Fibroblast of lung (primary cell): ENCODE measurements at regions not wholly inside any gene's neighbourhood (a gene's known extent, or its start where the extent isn't known, plus 50 kb on each side); places are given as distances from the start of the nearest gene placed in this dataset.

ENCODE experiments used
- DNase-seq, 2 donors: peaks; one replicate each; pipeline versions ENCODE4 v3.0.0 to v3.0.0-alpha.2; 2010; ENCODE audit warnings: low read depth in 2 of 2
- H2AFZ ChIP-seq: 2 replicates; pipeline ENCODE4 v1.5.1; 2012; ENCODE audit warnings: low read length, control low read depth, inconsistent platforms
- H3K27ac ChIP-seq: 2 replicates; pipeline ENCODE4 v1.5.1; 2011; ENCODE audit warnings: low read length, control low read depth; ENCODE audit not compliant: insufficient read depth
- H3K27me3 ChIP-seq: 2 replicates; pipeline ENCODE4 v1.5.1; 2011; ENCODE audit warnings: mild to moderate bottlenecking, low read length; ENCODE audit not compliant: control insufficient read depth, insufficient read depth
- H3K36me3 ChIP-seq: 2 replicates; pipeline ENCODE4 v1.5.1; 2011; ENCODE audit warnings: low read length; ENCODE audit not compliant: control insufficient read depth, insufficient read depth
- H3K4me1 ChIP-seq: 2 replicates; pipeline ENCODE4 v1.5.1; 2011; ENCODE audit warnings: low read length; ENCODE audit not compliant: control insufficient read depth, insufficient read depth; ENCODE audit errors: extremely low read depth
- H3K4me2 ChIP-seq: 2 replicates; pipeline ENCODE4 v1.5.1; 2011; ENCODE audit warnings: low read length, control low read depth; ENCODE audit not compliant: insufficient read depth; ENCODE audit errors: extremely low read depth
- H3K4me3 ChIP-seq, 4 experiments: fragments of 200-600 bp in 1 of 4; sonication (generic) in 1 of 4; replicated peaks in 1 of 4; 2 replicates each; pipeline ENCODE4 v1.5.1; 2011 to 2016; ENCODE audit warnings: low read length in 4 of 4, low read depth in 3 of 4, mild to moderate bottlenecking in 3 of 4, control low read depth in 2 of 4, inconsistent platforms in 1 of 4, mixed read lengths in 1 of 4; ENCODE audit not compliant: insufficient read depth in 1 of 4; ENCODE audit errors: control extremely low read depth in 1 of 4
- H3K79me2 ChIP-seq: 2 replicates; pipeline ENCODE4 v1.5.1; 2012; ENCODE audit warnings: mild to moderate bottlenecking, low read length, inconsistent platforms; ENCODE audit not compliant: control insufficient read depth, insufficient read depth
- H3K9ac ChIP-seq: 2 replicates; pipeline ENCODE4 v1.5.1; 2011; ENCODE audit warnings: mild to moderate bottlenecking, low read length, control low read depth; ENCODE audit not compliant: insufficient read depth
- H3K9me3 ChIP-seq: 2 replicates; pipeline ENCODE4 v1.5.1; 2012; ENCODE audit warnings: low read depth, low read length; ENCODE audit not compliant: control insufficient read depth, insufficient read depth
- H4K20me1 ChIP-seq: 2 replicates; pipeline ENCODE4 v1.5.1; 2011; ENCODE audit warnings: low read length; ENCODE audit not compliant: control insufficient read depth, insufficient read depth; ENCODE audit errors: extremely low read depth
- CTCF ChIP-seq, 2 donors: IDR thresholded peaks in 1 of 2; conservative IDR thresholded peaks in 1 of 2; 1 replicate in 1 of 2; 2 replicates in 1 of 2; pipeline ENCODE4 v1.5.1; 2011 to 2012; ENCODE audit warnings: low read length in 2 of 2, control low read depth in 1 of 2, inconsistent platforms in 1 of 2, low read depth in 1 of 2, mild to moderate bottlenecking in 1 of 2
- EZH2 ChIP-seq: IDR thresholded peaks from 2 replicates; pipeline ENCODE4 v1.5.1; 2012; ENCODE audit warnings: low read length, control low read depth, mild to moderate bottlenecking; ENCODE audit errors: missing control alignments

- H3K79me2 ChIP-seq: no peaks in the 10 kb centered on the region
- no peak overlapping the region for H3K4me2 ChIP-seq
- TF ChIP-seq EZH2: no peak
- H3K4me3 ChIP-seq: no peak overlapping the region
- H3K4me1 ChIP-seq: no peaks in the 10 kb centered on the region
- H3K9me3 ChIP-seq: no peaks in the 10 kb centered on the region
- no peaks in the 10 kb centered on the region for H4K20me1 ChIP-seq
- no peak overlapping the region for H3K9ac ChIP-seq
- DNase-seq: peak; percentile 2 to 14
- H3K27ac ChIP-seq: no peak overlapping the region
- no peak overlapping the region for H2AFZ ChIP-seq
- no peaks in the 10 kb centered on the region for H3K27me3 ChIP-seq
- H3K36me3 ChIP-seq: no peaks in the 10 kb centered on the region
These were observed 552.5 kb upstream of the ROBO2 start for GRCh38 chr3:76487446-76487845.

- H2AFZ ChIP-seq: no peak overlapping the region
- DNase-seq: no peak
- no peaks in the 10 kb centered on the region for H3K27me3 ChIP-seq
- no peaks in the 10 kb centered on the region for H3K4me1 ChIP-seq
- H3K79me2 ChIP-seq: no peaks in the 10 kb centered on the region
- H3K4me2 ChIP-seq: no peak overlapping the region
- no peaks in the 10 kb centered on the region for H4K20me1 ChIP-seq
- H3K36me3 ChIP-seq: no peaks in the 10 kb centered on the region
- H3K9ac ChIP-seq: no peak overlapping the region
- H3K9me3 ChIP-seq: no peaks in the 10 kb centered on the region
- no peak for TF ChIP-seq CTCF (conservative IDR thresholded peaks at IDR 0.05 in 1 of 2, IDR thresholded peaks at IDR 0.05 in 1 of 2; ENCODE audit: low read depth in 1 of 2, low read length in 2 of 2)
- TF ChIP-seq EZH2: no peak
- H3K4me3 ChIP-seq: no peak overlapping the region
- no peak overlapping the region for H3K27ac ChIP-seq
These were observed 549.8 kb upstream of the ROBO2 start for GRCh38 chr3:76490064-76490463.

- Histone ChIP-seq H3K27me3 (no peaks in the 10 kb centered on the region), H3K27ac (no peak overlapping the region), H3K4me1 (no peaks in the 10 kb centered on the region), H4K20me1 (no peaks in the 10 kb centered on the region), H3K79me2 (no peaks in the 10 kb centered on the region), H3K9ac (no peak overlapping the region), H3K4me3 (no peak overlapping the region), H3K4me2 (no peak overlapping the region), H3K9me3 (no peaks in the 10 kb centered on the region), H2AFZ (no peak overlapping the region), H3K36me3 (no peaks in the 10 kb centered on the region)
- TF ChIP-seq EZH2 (no peak), CTCF (conservative IDR thresholded peaks at IDR 0.05 in 1 of 2, IDR thresholded peaks at IDR 0.05 in 1 of 2; ENCODE audit: low read depth in 1 of 2, low read length in 2 of 2) (no peak)
- no peak for DNase-seq
These were observed 544.7 kb upstream of the ROBO2 start for GRCh38 chr3:76495216-76495615.
